Upper lobe of left lung (tissue), 4 donors: ENCODE measurements at regions not wholly inside any gene's neighbourhood (a gene's known extent, or its start where the extent isn't known, plus 50 kb on each side); places are given as distances from the start of the nearest gene placed in this dataset.

ENCODE experiments used
- EP300 ChIP-seq, 4 donors: sonication (generic); formaldehyde crosslinking; IDR thresholded peaks; one replicate each; pipeline ENCODE4 v1.5.1; 2017; ENCODE audit warnings: antibody characterized with exemption in 4 of 4, control low read depth in 2 of 4
- POLR2A ChIP-seq, 4 donors: fragments of 450-650 bp; IDR thresholded peaks; one replicate each; pipeline ENCODE4 v1.5.1; 2016 to 2017; ENCODE audit warnings: antibody characterized with exemption in 4 of 4, mild to moderate bottlenecking in 2 of 4
- TF ChIP-seq, protein P1 (sequence below), 6 experiments: fragments of 450-650 bp in 4 of 6; fragments of 200-600 bp in 2 of 6; sonication (generic) in 2 of 6; IDR thresholded peaks; one replicate each; pipeline ENCODE4 v1.5.1; 2016 to 2019; ENCODE audit warnings: antibody characterized with exemption in 6 of 6

- TF ChIP-seq, protein P1, sequence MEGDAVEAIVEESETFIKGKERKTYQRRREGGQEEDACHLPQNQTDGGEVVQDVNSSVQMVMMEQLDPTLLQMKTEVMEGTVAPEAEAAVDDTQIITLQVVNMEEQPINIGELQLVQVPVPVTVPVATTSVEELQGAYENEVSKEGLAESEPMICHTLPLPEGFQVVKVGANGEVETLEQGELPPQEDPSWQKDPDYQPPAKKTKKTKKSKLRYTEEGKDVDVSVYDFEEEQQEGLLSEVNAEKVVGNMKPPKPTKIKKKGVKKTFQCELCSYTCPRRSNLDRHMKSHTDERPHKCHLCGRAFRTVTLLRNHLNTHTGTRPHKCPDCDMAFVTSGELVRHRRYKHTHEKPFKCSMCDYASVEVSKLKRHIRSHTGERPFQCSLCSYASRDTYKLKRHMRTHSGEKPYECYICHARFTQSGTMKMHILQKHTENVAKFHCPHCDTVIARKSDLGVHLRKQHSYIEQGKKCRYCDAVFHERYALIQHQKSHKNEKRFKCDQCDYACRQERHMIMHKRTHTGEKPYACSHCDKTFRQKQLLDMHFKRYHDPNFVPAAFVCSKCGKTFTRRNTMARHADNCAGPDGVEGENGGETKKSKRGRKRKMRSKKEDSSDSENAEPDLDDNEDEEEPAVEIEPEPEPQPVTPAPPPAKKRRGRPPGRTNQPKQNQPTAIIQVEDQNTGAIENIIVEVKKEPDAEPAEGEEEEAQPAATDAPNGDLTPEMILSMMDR (IDR thresholded peaks at IDR 0.05) = no peak
- TF ChIP-seq POLR2A (IDR thresholded peaks at IDR 0.05) (no peak), EP300 (IDR thresholded peaks at IDR 0.05) (no peak)
Observed at GRCh38 chr18:1922066-1922465, 649.2 kb downstream of the METTL4 start.
